Activated T-helper 17 cell treated with anti-CD3 and anti-CD28 coated beads, Interleukin-2, amount 50 U/mL, for 72 hours (primary cell): ENCODE measurements at regions not wholly inside any gene's neighbourhood (a gene's known extent, or its start where the extent isn't known, plus 50 kb on each side); places are given as distances from the start of the nearest gene placed in this dataset.
"Not testable (repeated sequence)": the region's sequence is repeated elsewhere in the genome, so short reads cannot be mapped to it uniquely, and the experiment has no call there.

Experiments used
- ATAC-seq: fragments of 150-1000 bp; cut with Tn5 transposase; replicated peaks from 2 replicates; pipeline ENCODE4 v1.10.0; 2021; ENCODE audit warnings: mild to moderate bottlenecking, moderate library complexity
- H3K27ac Mint-ChIP-seq: one replicate; pipeline ENCODE4 v1.8.0; 2022; ENCODE audit warnings: mixed read lengths
- H3K27me3 Mint-ChIP-seq: one replicate; pipeline ENCODE4 v1.8.0; 2022; ENCODE audit warnings: mixed read lengths
- H3K36me3 Mint-ChIP-seq: one replicate; pipeline ENCODE4 v1.8.0; 2022; ENCODE audit warnings: low read depth, mild to moderate bottlenecking, mixed read lengths
- H3K4me1 Mint-ChIP-seq: one replicate; pipeline ENCODE4 v1.8.0; 2022; ENCODE audit warnings: mixed read lengths
- H3K4me3 Mint-ChIP-seq: one replicate; pipeline ENCODE4 v1.8.0; 2022; ENCODE audit warnings: mild to moderate bottlenecking, mixed read lengths
- H3K9me3 Mint-ChIP-seq: one replicate; pipeline ENCODE4 v1.8.0; 2022; ENCODE audit warnings: mixed read lengths

DNA sequence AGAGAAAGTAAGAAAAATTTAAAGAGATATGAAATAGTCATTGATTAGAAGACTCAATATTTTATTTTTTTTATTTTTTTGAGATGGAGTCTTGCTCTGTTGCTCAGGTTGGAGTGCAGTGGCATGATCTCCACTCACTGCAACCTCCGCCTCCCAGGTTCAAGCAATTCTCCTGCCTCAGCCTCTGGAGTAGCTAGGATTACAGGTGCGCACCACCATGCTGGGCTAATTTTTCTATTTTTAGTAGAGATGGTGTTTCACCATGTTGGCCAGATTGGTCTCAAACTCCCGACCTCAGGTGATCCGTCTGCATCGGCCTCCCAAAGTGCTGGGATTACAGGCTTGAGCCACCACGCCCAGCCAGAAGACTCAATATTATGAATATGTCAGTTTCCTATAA is 672.6 kb downstream of the UQCRFS1 start:
- H3K36me3 Mint-ChIP-seq, H3K4me1 Mint-ChIP-seq, H3K4me3 Mint-ChIP-seq, H3K27ac Mint-ChIP-seq, H3K9me3 Mint-ChIP-seq, ATAC-seq, H3K27me3 Mint-ChIP-seq: not testable (repeated sequence)

DNA sequence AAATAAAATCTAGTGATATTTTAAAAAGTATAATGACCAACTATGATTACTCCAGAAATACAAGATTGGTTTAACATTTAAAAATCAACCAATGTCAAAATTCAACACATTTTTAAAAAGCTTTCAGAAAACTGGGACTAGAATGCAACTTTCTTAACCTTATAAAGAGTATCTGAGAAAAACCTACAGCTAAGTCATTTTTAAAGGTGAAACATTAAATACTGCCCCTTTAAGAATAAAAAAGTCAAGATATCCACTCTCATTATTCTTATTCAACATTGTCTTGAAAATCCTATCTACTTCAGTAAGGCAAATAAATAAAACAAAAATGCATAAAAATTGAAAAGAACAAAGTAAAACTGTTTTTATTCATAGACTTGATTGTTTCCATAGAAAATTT is 673.2 kb downstream of the UQCRFS1 start:
- Mint-ChIP-seq H3K27ac (no peak overlapping the region), H3K27me3 (no peaks in the 10 kb centered on the region), H3K36me3 (no peaks in the 10 kb centered on the region), H3K4me1 (no peaks in the 10 kb centered on the region), H3K9me3 (peaks cover 7% of the 10 kb centered on the region), H3K4me3 (no peak overlapping the region)
- no peak for ATAC-seq

DNA sequence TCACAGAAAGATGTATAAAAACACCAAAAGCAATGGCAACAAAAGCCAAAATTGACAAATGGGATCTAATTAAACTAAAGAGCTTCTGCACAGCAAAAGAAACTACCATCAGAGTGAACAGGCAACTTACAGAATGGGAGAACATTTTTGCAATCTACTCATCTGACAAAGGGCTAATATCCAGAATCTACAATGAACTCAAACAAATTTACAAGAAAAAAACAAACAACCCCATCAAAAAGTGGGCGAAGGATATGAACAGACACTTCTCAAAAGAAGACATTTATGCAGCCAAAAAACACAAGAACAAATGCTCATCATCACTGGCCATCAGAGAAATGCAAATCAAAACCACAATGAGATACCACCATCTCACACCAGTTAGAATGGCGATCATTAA is 674.4 kb downstream of the UQCRFS1 start:
- H3K4me1 Mint-ChIP-seq, H3K27ac Mint-ChIP-seq: not testable (repeated sequence)
- peaks cover 12% of the 10 kb centered on the region for H3K9me3 Mint-ChIP-seq

DNA sequence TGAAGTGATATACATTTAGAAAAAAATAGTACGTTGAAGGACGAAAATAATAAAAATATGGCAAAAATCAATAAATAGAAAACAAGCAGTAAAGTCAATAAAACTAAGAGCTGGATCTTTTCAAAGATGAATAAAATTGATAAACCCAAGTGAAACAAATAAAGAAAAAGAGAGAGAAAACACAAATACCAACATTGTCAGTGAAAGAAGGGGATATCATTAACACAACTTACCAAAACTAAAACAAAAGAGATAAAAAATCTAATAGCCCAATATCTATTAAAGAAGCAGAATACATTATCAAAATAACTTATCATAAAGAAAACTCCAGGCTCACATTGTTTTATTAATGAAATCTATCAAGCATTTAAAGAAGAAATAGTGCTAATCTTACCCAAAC is 675.1 kb downstream of the UQCRFS1 start:
- Mint-ChIP-seq H3K9me3 (peaks cover 12% of the 10 kb centered on the region), H3K27me3 (no peaks in the 10 kb centered on the region), H3K4me1 (no peaks in the 10 kb centered on the region), H3K36me3 (no peaks in the 10 kb centered on the region), H3K27ac (no peak overlapping the region), H3K4me3 (no peak overlapping the region)
- no peak for ATAC-seq

More for the DNA sequence above, 674.4 kb downstream of the UQCRFS1 start:
- not testable (repeated sequence) for H3K36me3 Mint-ChIP-seq, H3K27me3 Mint-ChIP-seq, H3K4me3 Mint-ChIP-seq, ATAC-seq

DNA sequence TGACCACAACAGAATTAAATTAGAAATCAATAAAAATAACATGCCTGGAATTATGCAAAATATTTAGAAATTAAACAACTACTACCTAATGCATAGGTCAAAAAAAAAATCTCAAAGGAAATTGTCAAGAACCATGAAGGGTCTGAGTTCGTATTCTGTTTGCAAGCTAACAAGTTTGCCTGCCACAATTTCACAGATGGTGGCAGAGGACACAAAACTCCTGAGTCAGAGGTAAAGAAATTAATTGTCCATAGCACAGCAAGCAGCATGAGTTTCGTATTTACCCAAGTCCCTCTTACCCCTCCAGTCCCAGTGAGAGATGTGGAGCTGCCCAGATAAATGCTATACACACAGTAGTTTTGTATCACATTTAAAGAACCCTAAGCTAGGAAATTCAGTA is 675.9 kb downstream of the UQCRFS1 start:
- no peaks in the 10 kb centered on the region for H3K36me3 Mint-ChIP-seq
- no peak overlapping the region for H3K27ac Mint-ChIP-seq
- no peak overlapping the region for H3K4me3 Mint-ChIP-seq
- no peak for ATAC-seq
- no peaks in the 10 kb centered on the region for H3K27me3 Mint-ChIP-seq
- H3K9me3 Mint-ChIP-seq = peaks cover 16% of the 10 kb centered on the region
- H3K4me1 Mint-ChIP-seq = no peaks in the 10 kb centered on the region

DNA sequence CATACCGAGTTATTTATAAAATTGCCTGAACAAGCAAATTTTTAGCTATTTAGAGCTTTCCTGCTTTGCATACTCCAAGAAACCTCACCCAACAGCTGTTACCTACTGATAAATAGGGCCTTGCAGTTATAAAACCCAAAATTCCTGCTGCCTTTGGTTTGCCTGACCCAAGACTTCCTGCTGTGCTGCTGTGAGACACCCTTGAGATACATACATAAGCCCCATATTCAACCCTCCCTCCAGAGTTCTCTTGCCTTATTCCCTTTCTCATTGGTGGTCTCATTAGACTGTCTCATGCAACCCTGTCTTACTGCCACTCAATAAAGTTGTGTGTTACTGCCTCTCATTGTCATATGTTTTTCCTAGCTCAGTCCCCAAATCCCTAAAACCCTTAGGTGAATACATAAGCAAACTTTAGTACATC is 677.6 kb downstream of the UQCRFS1 start:
- Mint-ChIP-seq H3K27ac (no peak overlapping the region), H3K4me1 (no peaks in the 10 kb centered on the region), H3K9me3 (peaks cover 19% of the 10 kb centered on the region), H3K4me3 (no peak overlapping the region), H3K27me3 (no peaks in the 10 kb centered on the region), H3K36me3 (no peaks in the 10 kb centered on the region)
- no peak for ATAC-seq

DNA sequence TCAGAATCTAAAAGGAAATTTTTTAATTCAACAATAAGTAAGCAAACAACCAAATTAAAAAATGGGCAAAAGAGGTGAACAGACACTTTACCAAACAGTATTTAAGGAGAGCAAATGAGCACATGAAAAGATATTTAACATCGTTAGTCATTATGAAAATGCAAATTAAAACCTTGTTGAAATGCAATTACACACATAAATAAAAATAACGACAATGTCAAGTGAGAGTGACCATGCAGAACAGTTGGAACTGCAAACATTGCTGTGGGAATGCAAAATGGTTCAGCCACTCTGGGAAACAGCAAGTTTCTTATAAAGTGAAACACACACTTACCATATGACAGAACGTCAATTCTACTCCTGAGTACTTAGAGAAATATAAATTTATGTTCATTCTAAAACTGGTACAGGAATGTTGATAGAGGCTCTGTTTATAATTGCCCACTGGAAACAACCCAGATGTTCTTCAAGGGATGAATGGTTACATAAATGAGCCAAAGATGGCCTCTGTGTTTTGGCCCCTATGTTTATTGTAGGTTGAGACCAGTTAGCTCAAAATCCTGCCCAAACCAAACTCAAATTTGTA is 678.1 kb downstream of the UQCRFS1 start:
- no peak for ATAC-seq
- H3K9me3 Mint-ChIP-seq = peaks cover 19% of the 10 kb centered on the region
- no peaks in the 10 kb centered on the region for H3K27me3 Mint-ChIP-seq
- H3K27ac Mint-ChIP-seq = no peak overlapping the region
- H3K4me1 Mint-ChIP-seq = no peaks in the 10 kb centered on the region
- no peak overlapping the region for H3K4me3 Mint-ChIP-seq
- H3K36me3 Mint-ChIP-seq = no peaks in the 10 kb centered on the region

DNA sequence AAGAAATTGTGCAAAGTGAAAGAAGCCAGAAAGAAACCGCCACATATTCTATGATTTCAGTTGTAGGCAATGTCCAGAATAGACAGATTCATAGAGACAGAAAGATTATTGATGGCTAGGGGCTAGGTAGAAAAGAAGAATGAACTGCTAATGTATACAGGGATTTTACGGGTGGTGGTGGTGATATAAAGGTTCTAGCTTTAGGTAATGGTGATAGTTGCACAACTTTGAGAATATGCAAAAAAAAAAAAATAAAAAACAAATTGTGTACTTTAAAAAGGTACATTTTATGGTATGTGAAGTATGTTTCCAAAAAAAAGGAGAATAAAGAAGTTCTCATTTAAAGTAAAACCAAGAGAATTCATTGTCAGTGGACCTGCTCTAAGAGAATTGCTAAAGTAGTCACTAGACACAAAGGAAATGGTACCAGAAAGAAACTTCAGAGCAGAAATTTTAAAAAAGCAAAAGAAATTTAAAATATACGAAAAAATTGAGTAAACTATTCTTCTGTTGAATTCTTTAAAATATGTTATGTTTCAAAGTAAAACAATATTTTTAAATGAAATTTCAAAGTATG is 680.1 kb downstream of the UQCRFS1 start:
- Mint-ChIP-seq H3K9me3 (peaks cover 24% of the 10 kb centered on the region), H3K4me1 (no peaks in the 10 kb centered on the region), H3K36me3 (no peaks in the 10 kb centered on the region)

DNA sequence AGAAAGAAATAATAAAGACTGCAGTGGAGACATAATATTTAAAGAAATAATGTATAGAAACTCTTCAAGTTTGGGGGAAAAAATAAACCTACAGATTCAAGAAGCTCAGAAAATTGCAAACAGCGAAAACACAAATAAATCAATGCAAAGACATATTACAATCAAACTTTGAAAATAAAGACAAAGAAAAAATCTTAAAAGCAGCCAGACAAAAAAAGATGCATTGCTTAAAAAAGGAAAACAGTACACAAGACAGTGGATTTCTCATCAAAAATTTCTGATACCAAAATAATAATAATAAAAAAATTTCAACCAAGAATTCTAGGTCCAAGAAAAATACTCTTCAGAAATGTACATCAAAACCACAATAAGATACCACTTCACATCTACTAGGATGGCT is 681.0 kb downstream of the UQCRFS1 start:
- Mint-ChIP-seq H3K27me3 (no peaks in the 10 kb centered on the region), H3K9me3 (peaks cover 22% of the 10 kb centered on the region), H3K4me3 (no peak overlapping the region), H3K4me1 (no peaks in the 10 kb centered on the region), H3K27ac (no peak overlapping the region), H3K36me3 (no peaks in the 10 kb centered on the region)
- ATAC-seq = no peak

More for the DNA sequence above, 680.1 kb downstream of the UQCRFS1 start:
- Mint-ChIP-seq H3K4me3 (no peak overlapping the region), H3K27ac (no peak overlapping the region), H3K27me3 (no peaks in the 10 kb centered on the region)
- no peak for ATAC-seq

DNA sequence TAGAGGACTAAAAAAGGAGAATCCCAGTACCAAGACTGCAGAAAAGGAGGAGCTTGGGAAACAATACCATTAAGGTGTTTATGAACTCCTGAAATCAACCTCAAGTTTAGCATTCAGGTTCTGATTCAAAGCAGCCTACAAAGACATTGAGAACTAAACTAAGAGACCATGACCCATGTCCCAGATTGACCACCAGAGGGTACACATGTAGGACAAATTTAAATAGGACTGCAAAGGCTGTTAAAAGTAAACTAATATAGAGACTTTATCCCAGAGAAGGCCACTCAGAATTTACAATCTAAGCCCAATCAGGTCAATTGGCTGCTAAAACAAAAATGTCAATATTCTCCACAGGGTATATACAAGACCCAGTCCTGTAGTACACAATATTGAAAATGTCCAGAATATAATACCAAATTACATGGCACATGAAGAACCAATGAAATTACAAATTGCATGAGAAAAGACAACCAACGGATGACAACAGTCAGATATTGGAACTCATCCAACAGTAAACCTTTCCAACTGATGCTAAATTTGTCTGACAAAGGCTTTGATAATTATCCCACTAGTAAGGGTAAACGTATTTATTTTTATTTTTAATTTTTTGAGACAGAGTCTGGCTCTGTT is 682.4 kb downstream of the UQCRFS1 start:
- ATAC-seq = no peak
- peaks cover 20% of the 10 kb centered on the region for H3K9me3 Mint-ChIP-seq
- H3K4me1 Mint-ChIP-seq = no peaks in the 10 kb centered on the region
- H3K36me3 Mint-ChIP-seq = no peaks in the 10 kb centered on the region
- no peaks in the 10 kb centered on the region for H3K27me3 Mint-ChIP-seq
- no peak overlapping the region for H3K27ac Mint-ChIP-seq
- H3K4me3 Mint-ChIP-seq = no peak overlapping the region

DNA sequence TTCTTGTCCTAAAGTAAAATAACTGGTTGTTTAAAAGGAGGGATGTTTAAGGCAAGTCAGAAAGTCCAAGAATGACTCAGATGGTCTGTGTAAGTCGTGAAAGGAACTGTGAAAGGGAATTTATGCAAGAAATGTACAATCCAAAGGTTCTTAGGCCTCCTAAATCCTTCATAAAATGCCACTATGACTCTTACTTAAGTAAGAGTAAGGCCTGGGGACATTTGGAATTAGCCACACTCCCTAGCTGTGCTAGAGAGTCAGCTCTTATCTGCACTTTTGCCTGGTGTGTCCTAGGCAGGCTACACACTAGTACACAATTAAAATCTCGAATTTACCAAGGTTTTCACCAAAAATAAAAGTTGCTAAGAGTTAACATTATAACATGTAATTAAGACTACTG is 686.9 kb downstream of the UQCRFS1 start:
- Mint-ChIP-seq H3K4me3 (no peak overlapping the region), H3K27me3 (no peaks in the 10 kb centered on the region), H3K9me3 (peaks cover 8% of the 10 kb centered on the region), H3K27ac (no peak overlapping the region), H3K36me3 (no peaks in the 10 kb centered on the region), H3K4me1 (no peaks in the 10 kb centered on the region)
- no peak for ATAC-seq

DNA sequence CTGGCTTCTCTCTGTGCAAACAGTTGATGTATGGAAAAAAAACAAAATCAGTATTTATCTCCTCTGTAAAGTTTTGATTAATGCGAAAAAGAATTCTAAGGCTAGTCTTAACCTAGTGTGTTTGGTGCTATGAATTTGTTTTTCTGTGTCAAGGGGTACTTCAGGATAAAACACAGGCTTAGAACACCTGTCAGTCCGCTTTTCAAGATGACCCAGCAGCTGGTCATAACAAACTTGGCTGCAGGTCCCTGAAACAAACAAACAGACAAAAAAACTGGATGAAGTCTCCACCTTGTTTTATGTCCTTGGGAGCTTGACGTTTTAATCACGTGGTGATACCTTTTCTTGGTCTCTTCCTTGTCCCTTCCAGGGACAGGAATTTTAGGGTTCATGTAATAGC is 689.3 kb downstream of the UQCRFS1 start:
- Mint-ChIP-seq H3K27me3 (no peaks in the 10 kb centered on the region), H3K4me3 (no peak overlapping the region), H3K4me1 (no peaks in the 10 kb centered on the region), H3K27ac (no peak overlapping the region), H3K36me3 (no peaks in the 10 kb centered on the region), H3K9me3 (peaks cover 9% of the 10 kb centered on the region)
- ATAC-seq = no peak

DNA sequence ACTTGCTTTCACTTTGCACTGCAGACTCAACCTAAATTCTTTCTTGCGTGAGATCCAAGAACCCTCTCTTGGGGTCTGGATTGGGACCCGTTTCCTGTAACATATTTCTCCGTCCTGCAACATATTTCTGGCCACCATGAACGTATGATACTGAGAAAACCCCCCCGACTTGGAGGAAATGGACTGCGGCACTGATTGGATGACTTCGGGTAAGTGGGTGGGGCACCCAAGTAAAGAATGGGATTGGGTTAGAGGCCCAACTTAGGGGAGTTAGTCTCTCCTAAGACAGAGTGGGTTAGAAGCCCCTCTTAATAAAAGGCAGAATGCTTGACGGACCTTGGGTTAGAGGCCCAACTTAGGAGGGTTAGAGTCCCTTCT is 690.4 kb downstream of the UQCRFS1 start:
- Mint-ChIP-seq H3K9me3 (peaks cover 5% of the 10 kb centered on the region), H3K4me1 (no peaks in the 10 kb centered on the region), H3K4me3 (no peak overlapping the region), H3K27ac (no peak overlapping the region), H3K36me3 (no peaks in the 10 kb centered on the region), H3K27me3 (no peaks in the 10 kb centered on the region)
- no peak for ATAC-seq

DNA sequence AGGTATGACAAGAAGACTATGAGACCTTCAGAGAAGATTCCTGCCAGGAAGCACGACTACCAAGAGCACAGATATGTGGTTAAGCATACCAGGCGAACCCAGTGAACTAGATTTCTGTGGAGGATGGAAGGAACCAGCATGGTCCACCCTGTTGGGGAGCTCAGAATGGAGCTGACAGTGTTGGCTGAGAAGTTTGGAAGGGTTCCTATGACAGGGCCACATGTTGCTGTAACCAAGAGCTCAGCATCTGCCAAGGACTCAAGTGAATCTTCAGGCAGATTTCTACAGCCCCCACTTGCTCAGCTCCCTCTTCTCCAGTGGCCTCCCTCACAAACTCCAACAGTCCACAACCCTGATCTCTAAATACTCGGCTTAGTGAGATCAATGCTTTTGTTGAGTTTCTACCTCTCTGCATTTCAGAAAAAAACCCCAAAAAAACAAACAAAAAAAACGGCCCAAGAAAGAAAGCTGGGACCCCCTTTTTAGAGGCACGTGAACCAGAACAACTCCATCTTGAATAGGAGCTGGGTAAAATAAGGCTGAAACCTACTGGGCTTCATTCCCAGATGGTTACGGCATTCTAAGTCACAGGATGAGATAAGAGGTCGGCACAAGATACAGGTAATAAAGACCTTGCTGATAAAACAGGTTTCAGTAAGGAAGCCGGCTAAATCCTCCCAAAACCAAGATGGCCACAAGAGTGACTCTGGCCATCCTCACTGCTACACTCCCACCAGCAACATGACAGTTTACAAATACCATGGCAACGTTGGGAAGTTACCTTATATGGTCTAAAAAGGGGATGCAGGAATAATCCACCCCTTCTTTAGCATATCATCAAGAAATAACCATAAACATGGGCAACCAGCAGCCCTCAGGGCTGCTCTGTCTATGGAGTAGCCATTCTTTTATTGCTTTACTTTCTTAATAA is 691.1 kb downstream of the UQCRFS1 start:
- Mint-ChIP-seq H3K27me3 (no peaks in the 10 kb centered on the region), H3K4me3 (no peak overlapping the region), H3K4me1 (no peaks in the 10 kb centered on the region), H3K9me3 (peaks cover 5% of the 10 kb centered on the region), H3K27ac (no peak overlapping the region), H3K36me3 (no peaks in the 10 kb centered on the region)
- ATAC-seq = no peak
